CD14-positive monocyte (primary cell): ENCODE measurements at regions not wholly inside any gene's neighbourhood (a gene's known extent, or its start where the extent isn't known, plus 50 kb on each side); places are given as distances from the start of the nearest gene placed in this dataset.

ENCODE experiments used
- DNase-seq, 3 donors: peaks; one replicate each; pipeline ENCODE4 v3.0.0-alpha.2; 2011 to 2022
- H2AFZ ChIP-seq: 2 replicates; pipeline ENCODE4 v1.6.0; 2012; ENCODE audit warnings: mild to moderate bottlenecking, low read depth, low read length, inconsistent platforms; ENCODE audit not compliant: insufficient read depth, poor library complexity, severe bottlenecking
- H3K27ac ChIP-seq, 2 donors: 1 replicate in 1 of 2; 2 replicates in 1 of 2; pipeline ENCODE4 v1.5.1; 2012 to 2013; ENCODE audit warnings: low read length in 2 of 2, control low read depth in 1 of 2, inconsistent platforms in 1 of 2, low read depth in 1 of 2, mild to moderate bottlenecking in 1 of 2
- H3K27me3 ChIP-seq, 2 donors: one replicate each; pipeline versions ENCODE4 v1.6.0 to v1.6.1; 2011 to 2013; ENCODE audit warnings: low read length in 2 of 2; ENCODE audit not compliant: control insufficient read depth in 2 of 2, insufficient read depth in 2 of 2
- H3K36me3 ChIP-seq, 2 donors: replicated peaks in 1 of 2; 1 replicate in 1 of 2; 2 replicates in 1 of 2; pipeline versions ENCODE4 v1.5.1 to v1.6.1; 2012 to 2013; ENCODE audit warnings: low read length in 2 of 2, control low read depth in 1 of 2, inconsistent platforms in 1 of 2, mild to moderate bottlenecking in 1 of 2; ENCODE audit not compliant: insufficient read depth in 2 of 2, control insufficient read depth in 1 of 2
- H3K4me1 ChIP-seq, 2 donors: 1 replicate in 1 of 2; 2 replicates in 1 of 2; pipeline versions ENCODE4 v1.5.1 to v1.6.1; 2012 to 2013; ENCODE audit warnings: low read length in 2 of 2, control low read depth in 1 of 2, inconsistent platforms in 1 of 2, mild to moderate bottlenecking in 1 of 2, moderate library complexity in 1 of 2; ENCODE audit not compliant: insufficient read depth in 2 of 2, control insufficient read depth in 1 of 2
- H3K4me2 ChIP-seq: replicated peaks from 2 replicates; pipeline ENCODE3; 2012; ENCODE audit warnings: low read length, moderate library complexity, mild to moderate bottlenecking; ENCODE audit not compliant: poor library complexity, severe bottlenecking; ENCODE audit errors: extremely low read depth
- H3K4me3 ChIP-seq, 3 experiments: fragments of 200-600 bp in 1 of 3; sonication (generic) in 1 of 3; replicated peaks in 1 of 3; 1 replicate in 2 of 3; 2 replicates in 1 of 3; pipeline ENCODE4 v1.5.1; 2011 to 2013; ENCODE audit warnings: low read length in 3 of 3, mild to moderate bottlenecking in 3 of 3, control low read depth in 2 of 3, low read depth in 2 of 3, inconsistent platforms in 1 of 3, moderate library complexity in 1 of 3
- H3K79me2 ChIP-seq: 2 replicates; pipeline ENCODE4 v1.6.0; 2012; ENCODE audit warnings: mild to moderate bottlenecking, control low read depth, inconsistent platforms, low read length, moderate library complexity; ENCODE audit not compliant: insufficient read depth
- H3K9ac ChIP-seq: 2 replicates; pipeline ENCODE4 v1.6.0; 2017; ENCODE audit warnings: low read length, mild to moderate bottlenecking; ENCODE audit not compliant: insufficient read depth, poor library complexity, severe bottlenecking
- H3K9me3 ChIP-seq, 2 donors: replicated peaks in 1 of 2; 1 replicate in 1 of 2; 2 replicates in 1 of 2; pipeline versions ENCODE4 v1.5.1 to v1.6.1; 2012 to 2013; ENCODE audit warnings: low read length in 2 of 2, control low read depth in 1 of 2; ENCODE audit not compliant: control insufficient read depth in 1 of 2, insufficient read depth in 1 of 2
- H4K20me1 ChIP-seq: 2 replicates; pipeline ENCODE4 v1.6.0; 2012; ENCODE audit warnings: mild to moderate bottlenecking, low read length, control low read depth, moderate library complexity; ENCODE audit not compliant: insufficient read depth
- H3K27ac Mint-ChIP-seq, 7 donors: one replicate each; pipeline ENCODE4 v1.8.0; 2020; ENCODE audit warnings: mild to moderate bottlenecking in 7 of 7, mixed read lengths in 7 of 7, moderate library complexity in 6 of 7, inconsistent platforms in 2 of 7
- H3K27me3 Mint-ChIP-seq, 3 donors: one replicate each; pipeline ENCODE4 v1.8.0; 2021 to 2022; ENCODE audit warnings: low read depth in 3 of 3, mild to moderate bottlenecking in 3 of 3, mixed read lengths in 3 of 3, moderate library complexity in 3 of 3, inconsistent platforms in 1 of 3
- H3K36me3 Mint-ChIP-seq, 2 donors: one replicate each; pipeline ENCODE4 v1.8.0; 2020; ENCODE audit warnings: mixed read lengths in 2 of 2, inconsistent platforms in 1 of 2, mild to moderate bottlenecking in 1 of 2
- H3K4me1 Mint-ChIP-seq: one replicate; pipeline ENCODE4 v1.8.0; 2020; ENCODE audit warnings: mild to moderate bottlenecking, mixed read lengths
- H3K4me3 Mint-ChIP-seq, 2 donors: one replicate each; pipeline ENCODE4 v1.8.0; 2020; ENCODE audit warnings: mild to moderate bottlenecking in 2 of 2, mixed read lengths in 2 of 2, moderate library complexity in 1 of 2
- H3K9me3 Mint-ChIP-seq, 7 donors: one replicate each; pipeline ENCODE4 v1.8.0; 2020 to 2022; ENCODE audit warnings: mixed read lengths in 7 of 7, mild to moderate bottlenecking in 6 of 7, moderate library complexity in 6 of 7, inconsistent platforms in 2 of 7
- CTCF ChIP-seq: fragments of 200-600 bp; IDR thresholded peaks from one replicate; pipeline ENCODE4 v1.8.0; 2022; ENCODE audit warnings: antibody characterized with exemption, mild to moderate bottlenecking
- WGBS: methylation state at CpG from one replicate; pipeline ENCODE4 v1.1.5; 2013; ENCODE audit warnings: missing lambda C conversion rate; ENCODE audit not compliant: insufficient coverage; 5-methylcytosine and 5-hydroxymethylcytosine counted together
- intact Hi-C, 2 donors: fragments of 100-400 bp; cut with micrococcal nuclease; formaldehyde crosslinking; loops; one replicate each; pipeline versions ENCODE4 v1.15.0 to v1.15.1; 2023

DNA sequence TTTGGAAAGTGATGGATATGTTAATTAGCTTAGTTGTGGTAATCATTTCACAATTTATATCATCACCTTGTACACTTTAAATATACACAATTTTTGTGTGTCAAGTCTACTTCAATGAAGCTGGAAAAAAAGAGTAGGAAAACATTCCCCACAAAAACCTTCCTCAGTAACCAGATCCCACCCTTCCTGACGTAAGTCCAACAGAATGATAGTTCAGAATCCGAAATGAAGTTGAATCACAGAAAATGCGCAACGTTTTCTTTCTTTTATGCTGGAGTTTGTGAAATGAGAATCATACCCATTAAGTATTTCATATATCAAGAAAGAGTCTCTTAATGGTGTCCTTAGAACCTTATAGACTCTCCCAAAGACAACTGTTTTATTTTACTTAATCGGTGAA, 292.9 kb downstream of the USP46 start:
- no peaks in the 10 kb centered on the region for H4K20me1 ChIP-seq
- Mint-ChIP-seq H3K36me3 (no peaks in the 10 kb centered on the region), H3K4me3 (no peak overlapping the region), H3K27ac (no peak overlapping the region), H3K4me1 (no peaks in the 10 kb centered on the region), H3K27me3 (no peaks in the 10 kb centered on the region), H3K9me3 (peaks cover 0 to 6% (median 0%) of the 10 kb centered on the region in 7 donors)
- no peak overlapping the region for H3K27ac ChIP-seq
- no peak overlapping the region for H3K9ac ChIP-seq
- no peak overlapping the region for H3K4me3 ChIP-seq
- no peak overlapping the region for H2AFZ ChIP-seq
- H3K27me3 ChIP-seq, result no peaks in the 10 kb centered on the region
- DNase-seq, result no peak
- intact Hi-C loops, result no loop called here
- WGBS, result no CpG with 5 or more reads among the region's 5 CpGs
- no peaks in the 10 kb centered on the region for H3K36me3 ChIP-seq
- H3K9me3 ChIP-seq, result no peaks in the 10 kb centered on the region
- no peak for TF ChIP-seq CTCF
- H3K4me2 ChIP-seq, result no peak overlapping the region
- H3K4me1 ChIP-seq, result no peaks in the 10 kb centered on the region
- H3K79me2 ChIP-seq, result no peaks in the 10 kb centered on the region

- intact Hi-C loops, result no loop called here
Observed at GRCh38 chr4:52366621-52367020, 292.5 kb downstream of the USP46 start.

More at GRCh38 chr4:52366621-52367020, 292.5 kb downstream of the USP46 start:
- Mint-ChIP-seq H3K36me3 (no peaks in the 10 kb centered on the region), H3K9me3 (peaks cover 0 to 6% (median 0%) of the 10 kb centered on the region in 7 donors), H3K4me1 (no peaks in the 10 kb centered on the region), H3K4me3 (no peak overlapping the region), H3K27ac (no peak overlapping the region), H3K27me3 (no peaks in the 10 kb centered on the region)
- no peaks in the 10 kb centered on the region for H4K20me1 ChIP-seq
- H3K4me3 ChIP-seq, result no peak overlapping the region
- no peaks in the 10 kb centered on the region for H3K36me3 ChIP-seq
- H3K4me1 ChIP-seq, result no peaks in the 10 kb centered on the region
- H3K27ac ChIP-seq, result no peak overlapping the region
- no peak for TF ChIP-seq CTCF
- no peaks in the 10 kb centered on the region for H3K27me3 ChIP-seq
- no peak for DNase-seq
- H3K79me2 ChIP-seq, result no peaks in the 10 kb centered on the region
- no peaks in the 10 kb centered on the region for H3K9me3 ChIP-seq
- no peak overlapping the region for H2AFZ ChIP-seq
- WGBS, result 91% methylated on average over 3 of the region's 4 CpGs
- H3K9ac ChIP-seq, result no peak overlapping the region
- H3K4me2 ChIP-seq, result no peak overlapping the region
